Chondrocyte (in vitro differentiated cells): ENCODE measurements at regions not wholly inside any gene's neighbourhood (a gene's known extent, or its start where the extent isn't known, plus 50 kb on each side); places are given as distances from the start of the nearest gene placed in this dataset.
"Not testable (repeated sequence)": the region's sequence is repeated elsewhere in the genome, so short reads cannot be mapped to it uniquely, and the experiment has no call there.

Experiments used
- DNase-seq: peaks from one replicate; pipeline ENCODE4 v3.0.0; 2021; ENCODE audit warnings: mixed read lengths, low spot score
- H3K27ac Mint-ChIP-seq: one replicate; pipeline ENCODE4 v1.8.0; 2021; ENCODE audit warnings: mild to moderate bottlenecking, moderate library complexity, mixed read lengths; ENCODE audit not compliant: unreplicated experiment
- H3K27me3 Mint-ChIP-seq: 2 replicates; pipeline ENCODE4 v1.8.0; 2021; ENCODE audit warnings: low read depth, mixed read lengths
- H3K36me3 Mint-ChIP-seq: 2 replicates; pipeline ENCODE4 v1.8.0; 2021; ENCODE audit warnings: low read depth, mixed read lengths
- H3K4me1 Mint-ChIP-seq: 2 replicates; pipeline ENCODE4 v1.8.0; 2021; ENCODE audit warnings: low read depth, mild to moderate bottlenecking, mixed read lengths
- H3K4me3 Mint-ChIP-seq: one replicate; pipeline ENCODE4 v1.8.0; 2021; ENCODE audit warnings: mild to moderate bottlenecking, moderate library complexity, mixed read lengths; ENCODE audit not compliant: unreplicated experiment
- H3K9me3 Mint-ChIP-seq: 2 replicates; pipeline ENCODE4 v1.8.0; 2021; ENCODE audit warnings: low read depth, mixed read lengths
- TF ChIP-seq, protein P1 (sequence below): fragments of 200-600 bp; sonication (generic); IDR thresholded peaks from 2 replicates; pipeline ENCODE4 v1.5.0; 2021; ENCODE audit warnings: antibody characterized with exemption, mild to moderate bottlenecking, moderate library complexity

DNA sequence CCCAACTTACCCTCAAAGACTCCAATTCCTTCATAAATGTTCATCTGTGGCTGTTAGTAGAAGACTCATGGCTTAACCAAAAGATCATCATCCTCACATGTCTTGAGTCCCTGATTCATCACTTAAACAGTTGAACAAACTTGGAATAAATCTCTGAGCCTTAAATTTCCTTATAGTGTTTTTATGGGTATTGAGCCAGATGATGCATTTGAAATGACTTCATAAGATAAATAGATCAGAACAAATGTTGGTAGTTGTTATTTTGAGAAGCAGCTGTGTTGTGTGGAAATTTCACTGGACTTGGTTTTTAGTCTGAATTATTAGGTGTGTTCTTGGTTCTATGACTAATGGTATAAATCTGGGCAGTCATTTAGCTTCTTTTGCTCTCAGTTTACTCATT is 236.2 kb downstream of the NNT start:
- Mint-ChIP-seq H3K27ac (peak overlapping the region; percentile 42), H3K36me3 (no peaks in the 10 kb centered on the region), H3K4me3 (no peak overlapping the region), H3K9me3 (no peaks in the 10 kb centered on the region), H3K27me3 (peaks cover 21% of the 10 kb centered on the region), H3K4me1 (peaks cover 16% of the 10 kb centered on the region)
- TF ChIP-seq, protein P1, sequence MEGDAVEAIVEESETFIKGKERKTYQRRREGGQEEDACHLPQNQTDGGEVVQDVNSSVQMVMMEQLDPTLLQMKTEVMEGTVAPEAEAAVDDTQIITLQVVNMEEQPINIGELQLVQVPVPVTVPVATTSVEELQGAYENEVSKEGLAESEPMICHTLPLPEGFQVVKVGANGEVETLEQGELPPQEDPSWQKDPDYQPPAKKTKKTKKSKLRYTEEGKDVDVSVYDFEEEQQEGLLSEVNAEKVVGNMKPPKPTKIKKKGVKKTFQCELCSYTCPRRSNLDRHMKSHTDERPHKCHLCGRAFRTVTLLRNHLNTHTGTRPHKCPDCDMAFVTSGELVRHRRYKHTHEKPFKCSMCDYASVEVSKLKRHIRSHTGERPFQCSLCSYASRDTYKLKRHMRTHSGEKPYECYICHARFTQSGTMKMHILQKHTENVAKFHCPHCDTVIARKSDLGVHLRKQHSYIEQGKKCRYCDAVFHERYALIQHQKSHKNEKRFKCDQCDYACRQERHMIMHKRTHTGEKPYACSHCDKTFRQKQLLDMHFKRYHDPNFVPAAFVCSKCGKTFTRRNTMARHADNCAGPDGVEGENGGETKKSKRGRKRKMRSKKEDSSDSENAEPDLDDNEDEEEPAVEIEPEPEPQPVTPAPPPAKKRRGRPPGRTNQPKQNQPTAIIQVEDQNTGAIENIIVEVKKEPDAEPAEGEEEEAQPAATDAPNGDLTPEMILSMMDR, result no peak
- DNase-seq, result no peak

DNA sequence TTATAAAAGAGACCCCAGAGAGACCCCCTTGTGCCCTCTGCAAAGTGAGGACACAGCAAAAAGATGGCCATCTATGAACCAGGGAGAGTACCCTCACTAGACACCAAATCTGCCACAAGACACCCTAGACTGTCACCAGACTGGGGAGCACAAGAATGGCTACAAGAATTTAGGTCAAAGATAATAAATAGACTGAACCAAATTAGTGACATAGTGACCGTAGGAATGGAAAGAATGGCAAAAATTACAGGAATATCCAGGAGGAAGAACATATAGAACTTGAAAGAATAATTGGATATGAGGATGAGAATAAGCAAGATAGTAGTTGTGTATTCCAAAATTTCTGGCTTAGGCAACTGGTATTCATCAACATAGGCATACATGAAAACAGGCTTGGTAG is 235.0 kb downstream of the NNT start:
- TF ChIP-seq, protein P1, result no peak
- DNase-seq, result no peak
- Mint-ChIP-seq H3K27me3 (peaks cover 16% of the 10 kb centered on the region), H3K27ac (peak overlapping the region; percentile 13), H3K4me3 (no peak overlapping the region), H3K9me3 (no peaks in the 10 kb centered on the region), H3K4me1 (peaks cover 16% of the 10 kb centered on the region), H3K36me3 (no peaks in the 10 kb centered on the region)

DNA sequence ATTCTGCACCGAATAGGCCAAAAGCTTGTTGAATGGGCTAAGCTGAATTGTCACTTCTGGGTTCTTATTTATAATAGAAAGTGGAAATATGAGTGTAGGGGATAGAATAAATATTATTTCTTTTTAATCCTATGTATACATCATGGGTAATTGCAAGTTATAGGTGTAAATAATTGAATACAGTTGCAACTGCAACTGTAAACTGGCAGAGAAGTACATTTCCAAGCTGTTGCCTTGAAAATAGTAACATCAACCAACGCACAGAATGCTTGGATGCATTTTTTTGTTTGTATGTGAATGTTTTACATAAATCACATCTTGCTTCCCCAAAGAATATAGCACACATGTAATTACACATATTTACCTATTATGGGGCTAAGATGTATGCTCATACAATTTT is 234.1 kb downstream of the NNT start:
- Mint-ChIP-seq H3K36me3 (no peaks in the 10 kb centered on the region), H3K4me1 (peaks cover 16% of the 10 kb centered on the region), H3K9me3 (no peaks in the 10 kb centered on the region), H3K27me3 (peaks cover 18% of the 10 kb centered on the region), H3K27ac (no peak overlapping the region), H3K4me3 (no peak overlapping the region)
- TF ChIP-seq, protein P1, result no peak
- no peak for DNase-seq

DNA sequence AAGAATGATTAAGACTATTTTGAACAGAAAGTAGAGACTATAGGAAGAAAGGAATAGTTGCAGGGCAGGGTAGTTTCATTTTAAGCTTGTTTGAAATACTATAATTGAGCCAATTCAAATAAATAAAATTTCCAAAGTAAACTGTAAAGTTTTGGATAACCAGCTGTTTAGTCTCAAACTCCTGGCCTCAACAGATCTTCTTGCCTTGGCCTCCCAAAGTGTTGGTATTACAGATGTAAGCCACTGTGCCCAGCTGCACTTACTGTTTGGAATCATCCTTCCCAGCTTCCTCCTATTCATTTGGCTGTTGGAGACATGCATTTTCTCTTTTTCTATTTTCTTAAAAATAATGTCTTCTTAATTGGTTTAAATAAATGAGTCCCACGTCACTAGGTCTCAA is 231.0 kb downstream of the NNT start:
- Mint-ChIP-seq H3K27ac (no peak overlapping the region), H3K9me3 (peaks cover 13% of the 10 kb centered on the region), H3K4me1 (peaks cover 5% of the 10 kb centered on the region), H3K4me3 (no peak overlapping the region), H3K27me3 (peaks cover 29% of the 10 kb centered on the region), H3K36me3 (no peaks in the 10 kb centered on the region)
- DNase-seq, result no peak
- TF ChIP-seq, protein P1, result no peak

DNA sequence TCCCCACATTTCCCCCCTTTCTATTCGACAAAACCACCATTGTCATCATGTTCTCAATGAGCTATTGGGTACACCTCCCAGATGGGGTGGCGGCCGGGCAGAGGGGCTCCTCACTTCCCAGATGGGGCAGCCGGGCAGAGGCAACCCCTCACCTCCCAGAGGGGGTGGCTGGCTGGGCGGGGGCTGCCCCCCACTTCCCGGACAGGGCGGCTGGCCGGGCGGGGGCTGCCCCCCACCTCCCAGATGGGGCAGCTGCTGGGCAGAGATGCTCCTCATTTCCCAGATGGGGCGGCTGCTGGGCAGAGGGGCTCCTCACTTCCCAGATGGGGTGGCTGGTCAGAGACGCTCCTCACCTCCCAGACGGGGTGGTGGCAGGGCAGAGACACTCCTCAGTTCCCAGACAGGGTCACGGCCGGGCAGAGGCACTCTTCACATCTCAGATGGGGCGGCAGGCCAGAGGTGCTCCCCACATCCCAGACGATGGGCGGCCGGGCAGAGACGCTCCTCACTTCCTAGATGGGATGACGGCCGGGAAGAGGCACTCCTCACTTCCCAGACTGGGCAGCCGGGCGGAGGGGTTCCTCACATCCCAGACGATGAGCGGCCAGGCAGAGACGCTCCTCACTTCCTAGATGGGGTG is 221.5 kb downstream of the NNT start:
- H3K36me3 Mint-ChIP-seq, H3K4me3 Mint-ChIP-seq, H3K27me3 Mint-ChIP-seq, H3K4me1 Mint-ChIP-seq, H3K27ac Mint-ChIP-seq: not testable (repeated sequence)
- peaks cover 18% of the 10 kb centered on the region for H3K9me3 Mint-ChIP-seq
- DNase-seq, result peak; percentile 86

DNA sequence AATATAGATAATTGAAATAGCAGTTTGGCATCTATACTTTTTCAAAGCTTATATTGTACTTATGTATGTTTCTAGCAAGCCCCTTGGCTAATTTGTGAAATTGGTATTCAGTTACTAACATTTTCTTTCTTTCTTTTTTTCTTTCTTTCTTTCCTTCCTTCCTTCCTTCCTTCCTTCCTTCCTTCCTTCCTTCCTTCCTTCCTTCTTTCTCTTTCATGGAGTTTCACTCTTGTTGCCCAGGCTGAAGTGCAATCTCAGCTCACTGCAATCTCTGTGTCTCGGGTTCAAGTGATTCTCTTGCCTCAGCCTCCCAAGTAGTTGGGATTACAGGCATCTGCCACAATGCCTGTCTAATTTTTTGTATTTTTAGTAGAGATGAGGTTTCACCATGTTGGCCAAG is 215.4 kb downstream of the NNT start:
- H3K27ac Mint-ChIP-seq, H3K36me3 Mint-ChIP-seq, DNase-seq, H3K4me1 Mint-ChIP-seq, H3K27me3 Mint-ChIP-seq, H3K4me3 Mint-ChIP-seq: not testable (repeated sequence)
- peaks cover 22% of the 10 kb centered on the region for H3K9me3 Mint-ChIP-seq
